Activated B cell treated with CpG ODN at 0.5 μM for 24 hours (primary cell): ENCODE measurements at regions not wholly inside any gene's neighbourhood (a gene's known extent, or its start where the extent isn't known, plus 50 kb on each side); places are given as distances from the start of the nearest gene placed in this dataset.

Source experiments
- ATAC-seq: fragments of 200-7000 bp; cut with Tn5 transposase; one replicate; pipeline ENCODE4 v1.10.0; 2021; ENCODE audit warnings: low read depth, mild to moderate bottlenecking, moderate library complexity
- CTCF ChIA-PET: fragments of 350-600 bp; sonication (Branson Sonifier 250); formaldehyde crosslinking; loops from one replicate; lab custom pipeline; 2021; ENCODE audit warnings: antibody characterized with exemption; lab: Charles Lee
- POLR2A ChIA-PET: fragments of 350-600 bp; sonication (Branson Sonifier 250); formaldehyde crosslinking; loops from one replicate; lab custom pipeline; 2021; ENCODE audit warnings: antibody characterized with exemption; lab: Charles Lee
- DNase-seq: peaks from one replicate; pipeline ENCODE4 v3.0.0; 2022
- H3K27ac Mint-ChIP-seq: one replicate; pipeline ENCODE4 v1.8.0; 2020; ENCODE audit warnings: mixed read lengths
- H3K27me3 Mint-ChIP-seq: one replicate; pipeline ENCODE4 v1.8.0; 2021; ENCODE audit warnings: mixed read lengths
- H3K36me3 Mint-ChIP-seq: one replicate; pipeline ENCODE4 v1.8.0; 2021; ENCODE audit warnings: low read depth, mixed read lengths
- H3K4me1 Mint-ChIP-seq: one replicate; pipeline ENCODE4 v1.8.0; 2021; ENCODE audit warnings: mixed read lengths
- H3K4me3 Mint-ChIP-seq: one replicate; pipeline ENCODE4 v1.8.0; 2020; ENCODE audit warnings: mild to moderate bottlenecking, mixed read lengths
- H3K9me3 Mint-ChIP-seq: one replicate; pipeline ENCODE4 v1.8.0; 2020; ENCODE audit warnings: mixed read lengths
- intact Hi-C: fragments of 100-400 bp; cut with micrococcal nuclease; formaldehyde crosslinking; loops from one replicate; pipeline ENCODE4 v1.15.1; 2024
- TF ChIP-seq, protein P1 (sequence below): fragments of 200-600 bp; IDR thresholded peaks from one replicate; pipeline ENCODE4 v1.8.0; 2022; ENCODE audit warnings: antibody characterized with exemption, mild to moderate bottlenecking

- intact Hi-C loops: no loop called here
- TF ChIP-seq, protein P1, sequence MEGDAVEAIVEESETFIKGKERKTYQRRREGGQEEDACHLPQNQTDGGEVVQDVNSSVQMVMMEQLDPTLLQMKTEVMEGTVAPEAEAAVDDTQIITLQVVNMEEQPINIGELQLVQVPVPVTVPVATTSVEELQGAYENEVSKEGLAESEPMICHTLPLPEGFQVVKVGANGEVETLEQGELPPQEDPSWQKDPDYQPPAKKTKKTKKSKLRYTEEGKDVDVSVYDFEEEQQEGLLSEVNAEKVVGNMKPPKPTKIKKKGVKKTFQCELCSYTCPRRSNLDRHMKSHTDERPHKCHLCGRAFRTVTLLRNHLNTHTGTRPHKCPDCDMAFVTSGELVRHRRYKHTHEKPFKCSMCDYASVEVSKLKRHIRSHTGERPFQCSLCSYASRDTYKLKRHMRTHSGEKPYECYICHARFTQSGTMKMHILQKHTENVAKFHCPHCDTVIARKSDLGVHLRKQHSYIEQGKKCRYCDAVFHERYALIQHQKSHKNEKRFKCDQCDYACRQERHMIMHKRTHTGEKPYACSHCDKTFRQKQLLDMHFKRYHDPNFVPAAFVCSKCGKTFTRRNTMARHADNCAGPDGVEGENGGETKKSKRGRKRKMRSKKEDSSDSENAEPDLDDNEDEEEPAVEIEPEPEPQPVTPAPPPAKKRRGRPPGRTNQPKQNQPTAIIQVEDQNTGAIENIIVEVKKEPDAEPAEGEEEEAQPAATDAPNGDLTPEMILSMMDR: no peak
- no peak for ATAC-seq
- no peak overlapping the region for H3K4me3 Mint-ChIP-seq
- POLR2A ChIA-PET: no interaction called here
- H3K9me3 Mint-ChIP-seq: peaks cover 7% of the 10 kb centered on the region
- no peaks in the 10 kb centered on the region for H3K4me1 Mint-ChIP-seq
- DNase-seq: no peak
- CTCF ChIA-PET: no interaction called here
- no peaks in the 10 kb centered on the region for H3K27me3 Mint-ChIP-seq
- no peaks in the 10 kb centered on the region for H3K36me3 Mint-ChIP-seq
- H3K27ac Mint-ChIP-seq: no peak overlapping the region
These were observed 906.0 kb upstream of the CHAC2 start for GRCh38 chr2:52861596-52861995.

- H3K4me3 Mint-ChIP-seq: no peak overlapping the region
- POLR2A ChIA-PET: no interaction called here
- CTCF ChIA-PET: no interaction called here
- H3K4me1 Mint-ChIP-seq: no peaks in the 10 kb centered on the region
- TF ChIP-seq, protein P1: no peak
- no peaks in the 10 kb centered on the region for H3K27me3 Mint-ChIP-seq
- DNase-seq: no peak
- no peak for ATAC-seq
- H3K9me3 Mint-ChIP-seq: peaks cover 7% of the 10 kb centered on the region
- no peak overlapping the region for H3K27ac Mint-ChIP-seq
- intact Hi-C loops: no loop called here
- no peaks in the 10 kb centered on the region for H3K36me3 Mint-ChIP-seq
These were observed 908.5 kb upstream of the CHAC2 start for GRCh38 chr2:52859065-52859464.

GRCh38 chr2:52857722-52858121 lies 909.9 kb upstream of the CHAC2 start:
- CTCF ChIA-PET: no interaction called here
- H3K4me3 Mint-ChIP-seq: no peak overlapping the region
- ATAC-seq: no peak
- intact Hi-C loops: no loop called here
- H3K9me3 Mint-ChIP-seq: peaks cover 13% of the 10 kb centered on the region
- H3K27me3 Mint-ChIP-seq: no peaks in the 10 kb centered on the region
- no peaks in the 10 kb centered on the region for H3K36me3 Mint-ChIP-seq
- H3K4me1 Mint-ChIP-seq: no peaks in the 10 kb centered on the region
- DNase-seq: no peak
- TF ChIP-seq, protein P1: no peak
- no peak overlapping the region for H3K27ac Mint-ChIP-seq
- POLR2A ChIA-PET: no interaction called here

GRCh38 chr2:52852006-52852405 lies 915.6 kb upstream of the CHAC2 start:
- TF ChIP-seq, protein P1: no peak
- no peak for ATAC-seq

GRCh38 chr2:52844701-52845423 lies 922.7 kb upstream of the CHAC2 start:
- Mint-ChIP-seq H3K27ac (no peak overlapping the region), H3K4me3 (no peak overlapping the region), H3K4me1 (no peaks in the 10 kb centered on the region), H3K27me3 (no peaks in the 10 kb centered on the region), H3K36me3 (no peaks in the 10 kb centered on the region), H3K9me3 (peaks cover 3% of the 10 kb centered on the region)
- DNase-seq (no peak), ATAC-seq (no peak)
- intact Hi-C loops: no loop called here
- ChIA-PET CTCF (no interaction called here), POLR2A (no interaction called here)
- TF ChIP-seq, protein P1: no peak

More at GRCh38 chr2:52852006-52852405, 915.6 kb upstream of the CHAC2 start:
- intact Hi-C loops: no loop called here
- Mint-ChIP-seq H3K4me1 (no peaks in the 10 kb centered on the region), H3K36me3 (no peaks in the 10 kb centered on the region), H3K27me3 (no peaks in the 10 kb centered on the region), H3K9me3 (peaks cover 21% of the 10 kb centered on the region), H3K4me3 (no peak overlapping the region), H3K27ac (no peak overlapping the region)
- no peak for DNase-seq
- CTCF ChIA-PET: no interaction called here
- POLR2A ChIA-PET: no interaction called here
